KBM-7 (cell line): ENCODE measurements at regions not wholly inside any gene's neighbourhood (a gene's known extent, or its start where the extent isn't known, plus 50 kb on each side); places are given as distances from the start of the nearest gene placed in this dataset.

Experiments used
- DNase-seq: peaks from one replicate; pipeline ENCODE4 v3.0.0-alpha.2; 2015
- in situ Hi-C: fragments of 300-500 bp; cut with MboI; formaldehyde crosslinking; loops from 2 replicates; pipeline ENCODE4 v1.14.3; 2020; ENCODE audit warnings: low sequenced_read_pairs, low pct_unique_long_range_greater_than_20kb, mixed read lengths

- in situ Hi-C loops = no loop called here
- peak; percentile 55 for DNase-seq
Observed at GRCh38 chr6:26295691-26296555, 69.1 kb upstream of the BTN3A2 start.

GRCh38 chr6:26296556-26296856 is 68.5 kb upstream of the BTN3A2 start:
- DNase-seq = no peak
- in situ Hi-C loops = no loop called here

GRCh38 chr6:26296857-26297648 is 67.9 kb upstream of the BTN3A2 start:
- no peak for DNase-seq
- in situ Hi-C loops = no loop called here

GRCh38 chr6:26299286-26300042 is 65.5 kb upstream of the BTN3A2 start:
- no peak for DNase-seq
- in situ Hi-C loops = no loop called here

GRCh38 chr6:26300043-26300331 is 65.0 kb upstream of the BTN3A2 start:
- in situ Hi-C loops = no loop called here
- no peak for DNase-seq

GRCh38 chr6:26300359-26300758 is 64.6 kb upstream of the BTN3A2 start:
- in situ Hi-C loops = no loop called here
- no peak for DNase-seq

GRCh38 chr6:26300828-26301227 is 64.2 kb upstream of the BTN3A2 start:
- in situ Hi-C loops = no loop called here
- DNase-seq = no peak

- DNase-seq = no peak
- in situ Hi-C loops = no loop called here
Observed at GRCh38 chr6:26301638-26302037, 63.4 kb upstream of the BTN3A2 start.

GRCh38 chr6:26302941-26303559 is 61.9 kb upstream of the BTN3A2 start:
- DNase-seq = no peak
- in situ Hi-C loops = no loop called here

GRCh38 chr6:26304213-26304796 is 60.7 kb upstream of the BTN3A2 start:
- DNase-seq = no peak
- in situ Hi-C loops = no loop called here

GRCh38 chr6:26304797-26305640 is 60.0 kb upstream of the BTN3A2 start:
- DNase-seq = peak; percentile 69

GRCh38 chr6:26305641-26305969 is 59.4 kb upstream of the BTN3A2 start:
- no peak for DNase-seq
- in situ Hi-C loops = no loop called here

More at GRCh38 chr6:26304797-26305640, 60.0 kb upstream of the BTN3A2 start:
- in situ Hi-C loops = no loop called here

GRCh38 chr6:26306232-26306631 is 58.8 kb upstream of the BTN3A2 start:
- no peak for DNase-seq
- in situ Hi-C loops = no loop called here

GRCh38 chr6:26307850-26308249 is 57.1 kb upstream of the BTN3A2 start:
- no peak for DNase-seq
- in situ Hi-C loops = no loop called here

GRCh38 chr6:26309731-26310142 is 55.3 kb upstream of the BTN3A2 start:
- no peak for DNase-seq
- in situ Hi-C loops = no loop called here

- DNase-seq = no peak
- in situ Hi-C loops = no loop called here
Observed at GRCh38 chr6:26311012-26311384, 54.0 kb upstream of the BTN3A2 start.

- in situ Hi-C loops = no loop called here
- DNase-seq = peak; percentile 81
Observed at GRCh38 chr6:26311385-26312095, 53.5 kb upstream of the BTN3A2 start.

- in situ Hi-C loops = no loop called here
- no peak for DNase-seq
Observed at GRCh38 chr6:26312096-26312463, 52.9 kb upstream of the BTN3A2 start.
